Fibroblast of mammary gland (primary cell): ENCODE measurements at regions not wholly inside any gene's neighbourhood (a gene's known extent, or its start where the extent isn't known, plus 50 kb on each side); places are given as distances from the start of the nearest gene placed in this dataset.
"Not testable (repeated sequence)": the region's sequence is repeated elsewhere in the genome, so short reads cannot be mapped to it uniquely, and the experiment has no call there.

ENCODE experiments used
- DNase-seq: peaks from one replicate; pipeline ENCODE4 v3.0.0-alpha.2; 2010; ENCODE audit warnings: low read depth
- H3K4me3 ChIP-seq: 2 replicates; pipeline ENCODE4 v1.5.1; 2011; ENCODE audit warnings: low read depth, mild to moderate bottlenecking, low read length, moderate library complexity; ENCODE audit not compliant: control insufficient read depth

DNA sequence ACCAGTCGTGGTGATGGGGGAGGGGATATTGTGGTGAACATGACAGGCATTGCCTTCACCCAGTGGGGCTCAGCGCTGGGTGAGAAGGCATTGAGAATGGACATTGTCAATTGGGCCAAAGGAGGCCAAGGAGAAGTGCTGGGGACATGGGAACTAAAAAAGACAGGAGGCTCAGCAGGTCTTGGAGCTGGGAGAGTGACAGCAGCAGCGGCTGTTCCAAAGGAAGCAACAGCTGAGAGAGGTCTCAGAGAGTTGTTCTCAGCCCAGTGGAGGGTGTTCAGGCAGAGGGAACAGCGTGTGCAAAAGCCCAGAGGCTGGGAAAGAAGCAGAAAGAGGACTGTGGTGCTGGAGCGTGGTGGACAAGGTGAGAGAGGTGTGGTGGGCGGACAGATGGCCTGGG lies 56.6 kb upstream of the ASNS start:
- H3K4me3 ChIP-seq, DNase-seq: not testable (repeated sequence)

DNA sequence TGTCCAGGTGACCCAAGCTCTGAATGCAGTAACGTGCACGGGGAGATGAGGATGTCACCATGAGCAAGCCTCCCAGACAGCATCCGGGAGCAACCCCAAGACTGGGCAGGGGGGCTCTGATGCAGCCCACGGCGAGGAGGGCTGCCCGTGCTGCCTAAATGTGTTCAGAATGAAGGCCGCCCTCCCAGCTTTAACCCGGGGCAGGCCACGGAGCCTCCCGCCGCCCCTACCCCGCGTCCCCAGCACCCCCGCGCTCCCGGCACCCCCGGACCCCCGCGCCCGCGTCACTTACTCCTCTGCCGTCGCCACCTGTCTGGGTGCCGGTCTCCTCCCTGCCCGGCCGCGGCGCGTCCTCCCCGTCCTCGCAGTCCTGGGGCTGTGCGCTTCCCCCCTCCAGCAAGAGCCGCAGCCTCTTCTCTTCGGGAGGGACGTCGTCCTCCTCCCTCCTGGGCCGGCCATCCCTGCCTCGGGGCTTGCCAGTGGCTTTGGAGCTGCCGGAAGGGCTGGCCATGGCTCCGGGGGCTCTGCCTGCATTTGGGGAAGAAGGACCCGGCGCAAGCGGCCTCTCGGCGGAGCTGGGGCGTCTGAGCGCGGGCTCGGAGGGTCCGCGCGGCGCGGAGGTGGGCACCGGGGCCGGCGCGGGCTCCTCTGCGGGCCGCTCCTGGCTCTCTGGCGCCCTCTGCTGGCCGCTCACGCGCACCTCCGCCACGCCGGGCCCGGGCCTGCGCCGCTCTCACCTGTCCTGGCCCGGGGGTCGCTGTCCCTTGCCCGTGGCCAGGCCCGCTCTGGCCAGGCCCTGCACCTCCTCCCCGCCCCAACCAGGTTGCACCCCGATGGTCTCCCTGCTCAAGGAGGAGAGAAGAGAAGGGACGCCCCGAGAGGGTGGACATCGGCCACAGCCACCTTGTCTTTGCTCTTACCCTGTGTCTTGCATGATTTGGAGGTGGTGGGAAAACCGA lies 55.9 kb upstream of the ASNS start:
- DNase-seq, result peak; percentile 1
- H3K4me3 ChIP-seq, result not testable (repeated sequence)
